ENCODE measurements at regions not wholly inside any gene's neighbourhood (a gene's known extent, or its start where the extent isn't known, plus 50 kb on each side); places are given as distances from the start of the nearest gene placed in this dataset.

DNA sequence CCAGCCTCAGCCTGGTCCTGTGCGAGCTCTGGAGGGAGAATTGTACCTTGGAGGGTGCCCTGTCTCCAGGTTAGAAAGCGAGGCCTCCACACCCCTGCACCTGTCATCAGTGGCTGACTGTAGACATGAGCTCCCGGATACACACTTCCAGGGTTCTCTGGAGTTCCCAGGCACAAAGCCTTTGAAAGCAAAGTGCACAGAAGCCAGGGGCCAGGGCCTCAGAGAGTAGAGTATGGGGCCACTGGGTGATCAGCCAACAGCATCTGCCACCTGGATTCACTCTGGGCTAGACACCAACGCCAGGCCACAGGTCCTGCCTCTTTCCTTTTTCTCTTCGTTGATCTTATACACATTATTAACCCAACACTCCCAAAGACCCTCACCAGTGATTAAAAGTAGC is 239.4 kb upstream of the HDAC4 start:
- no peak overlapping the region for H3K4me3 ChIP-seq (ENCODE audit: low read depth, low read length)

DNA sequence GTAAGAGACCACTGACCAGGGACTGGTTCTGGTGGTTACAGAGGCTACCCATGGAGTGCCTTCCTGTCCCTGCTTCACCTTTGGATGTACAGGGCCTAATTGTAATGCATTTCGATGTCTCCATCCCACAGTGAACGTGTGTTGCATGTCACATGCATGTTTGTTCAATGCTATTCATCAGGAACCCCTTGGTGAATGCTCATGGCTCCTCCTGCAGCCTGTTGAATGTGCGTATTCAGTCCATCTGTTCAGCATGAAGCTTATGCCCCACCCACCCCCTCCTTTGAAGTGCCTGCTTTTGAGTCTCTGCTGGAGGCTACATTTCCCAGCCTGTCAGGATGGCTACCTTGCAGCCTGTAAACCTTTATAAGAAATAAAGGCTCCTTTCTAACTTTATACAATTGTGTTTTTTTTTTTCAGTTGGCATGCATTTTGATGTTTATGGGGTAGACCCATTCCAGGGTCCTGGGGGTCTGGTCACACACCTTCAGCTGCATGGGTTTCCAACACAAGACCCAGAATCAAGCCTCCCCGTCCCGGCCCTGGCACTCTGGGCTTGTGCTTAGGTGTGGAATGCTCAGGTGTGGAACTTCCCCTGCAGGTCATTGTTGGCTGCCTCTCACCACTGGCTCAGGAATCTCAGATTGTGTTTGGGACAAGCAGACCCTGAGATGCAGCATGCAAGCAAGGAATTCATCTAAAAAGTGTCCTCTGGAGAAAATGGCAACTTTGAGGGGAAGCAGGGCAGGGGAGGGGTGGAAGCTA is 238.8 kb upstream of the HDAC4 start:
- H3K4me3 ChIP-seq (ENCODE audit: low read depth, low read length): no peak overlapping the region
- TF ChIP-seq CTCF (IDR thresholded peaks at IDR 0.05; ENCODE audit: low read depth, low read length): no peak

More for the DNA sequence above, 239.4 kb upstream of the HDAC4 start:
- no peak for TF ChIP-seq CTCF (IDR thresholded peaks at IDR 0.05; ENCODE audit: low read depth, low read length)

GRCh38 chr2:239638376-239638775 is 237.6 kb upstream of the HDAC4 start:
- no peak overlapping the region for H3K4me3 ChIP-seq (ENCODE audit: low read depth, low read length)
- TF ChIP-seq CTCF (IDR thresholded peaks at IDR 0.05; ENCODE audit: low read depth, low read length): no peak

GRCh38 chr2:239636808-239637207 is 236.0 kb upstream of the HDAC4 start:
- no peak overlapping the region for H3K4me3 ChIP-seq (ENCODE audit: low read depth, low read length)
- TF ChIP-seq CTCF (IDR thresholded peaks at IDR 0.05; ENCODE audit: low read depth, low read length): no peak

DNA sequence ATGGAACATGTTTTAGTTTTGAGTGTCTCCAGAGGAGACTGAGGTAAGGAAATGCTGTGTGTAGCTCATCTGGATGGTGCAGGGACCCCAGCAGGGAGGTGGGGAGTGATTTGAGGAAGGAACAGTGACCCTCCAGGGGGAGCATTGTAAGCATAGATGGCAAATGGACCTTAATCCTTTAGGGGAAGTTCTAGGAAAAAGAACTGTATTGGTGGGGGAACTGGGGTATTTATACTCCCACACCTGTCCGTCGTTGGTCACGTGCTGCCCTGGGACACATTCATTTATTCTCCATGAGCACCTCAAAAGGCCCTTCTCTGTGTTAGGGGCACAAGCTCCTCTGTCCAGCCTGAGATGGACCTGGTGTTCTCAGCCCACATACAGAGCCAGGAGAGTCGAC is 233.9 kb upstream of the HDAC4 start:
- no peak for TF ChIP-seq CTCF (IDR thresholded peaks at IDR 0.05; ENCODE audit: low read depth, low read length)
- no peak overlapping the region for H3K4me3 ChIP-seq (ENCODE audit: low read depth, low read length)

DNA sequence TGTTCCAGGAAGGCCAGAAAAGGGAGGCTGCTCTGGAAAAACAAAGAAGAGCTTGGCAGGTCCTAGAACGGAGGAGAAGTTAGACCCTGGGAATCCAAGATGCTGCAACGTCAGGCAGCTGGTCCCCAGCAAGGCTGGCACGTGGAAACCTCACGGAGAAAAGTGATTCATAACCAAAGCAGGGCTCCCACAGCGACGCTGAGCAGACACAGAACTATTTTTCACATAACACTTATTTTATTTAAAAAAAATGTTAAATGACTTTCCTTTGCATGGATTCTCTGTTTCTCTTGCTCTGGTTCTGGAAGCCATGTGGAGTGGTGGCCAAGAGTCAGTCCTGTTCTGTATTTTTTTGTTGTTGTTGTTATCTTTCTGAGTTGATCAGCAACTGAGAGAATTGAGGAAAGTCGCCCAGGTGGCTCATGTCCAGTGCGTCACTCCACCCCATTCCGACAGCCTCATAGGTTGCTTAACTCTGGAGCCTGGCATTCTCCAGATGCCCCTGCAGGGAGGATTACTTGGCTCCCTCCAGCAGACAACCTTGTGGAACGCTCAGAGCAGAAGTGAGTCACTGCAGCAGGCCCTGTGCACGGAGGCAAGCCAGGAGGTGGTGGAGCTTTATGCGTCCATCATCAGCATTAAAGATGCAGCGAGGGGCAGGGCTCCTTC is 229.9 kb upstream of the HDAC4 start:
- no peak overlapping the region for H3K4me3 ChIP-seq (ENCODE audit: low read depth, low read length)
- no peak for TF ChIP-seq CTCF (IDR thresholded peaks at IDR 0.05; ENCODE audit: low read depth, low read length)

- H3K4me3 ChIP-seq (ENCODE audit: low read depth, low read length): no peak overlapping the region
- no peak for TF ChIP-seq CTCF (IDR thresholded peaks at IDR 0.05; ENCODE audit: low read depth, low read length)
Measured at GRCh38 chr2:239629926-239630617, 229.3 kb upstream of the HDAC4 start.

Measured in WI38 (cell line).